ENCODE measurements at regions not wholly inside any gene's neighbourhood (a gene's known extent, or its start where the extent isn't known, plus 50 kb on each side); places are given as distances from the start of the nearest gene placed in this dataset.
A peak's percentile ranks its signal among the peaks of the same experiment; 100 is the strongest.
"Not testable (repeated sequence)": the region's sequence is repeated elsewhere in the genome, so short reads cannot be mapped to it uniquely, and the experiment has no call there.

DNA sequence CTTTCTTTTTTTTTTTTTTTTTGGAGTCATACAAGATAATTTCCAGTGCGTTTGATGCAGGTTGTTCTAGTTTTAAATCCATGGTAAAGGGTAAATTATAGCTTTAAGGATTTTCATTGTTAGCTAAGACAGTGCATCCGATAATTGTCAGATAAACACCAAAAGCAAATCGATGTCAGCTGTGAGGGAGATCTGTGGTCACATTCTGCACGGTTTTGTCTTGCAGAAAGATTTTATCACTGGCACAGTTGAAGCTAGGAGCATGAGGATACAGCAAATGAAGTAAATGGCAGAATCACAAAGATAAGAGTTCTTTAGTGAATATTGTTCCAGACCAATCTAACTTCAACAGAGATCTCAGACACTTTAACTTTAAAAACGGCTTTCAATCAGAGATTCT is 648.8 kb upstream of the COBL start:
- no peak overlapping the region for H3K4me3 ChIP-seq (ENCODE audit: low read length)
- H3K9me3 ChIP-seq (ENCODE audit: control insufficient read depth, low read depth, low read length), result no peaks in the 10 kb centered on the region
- no peaks in the 10 kb centered on the region for H3K36me3 ChIP-seq (ENCODE audit: control insufficient read depth, low read depth, low read length)
- peaks cover 49% of the 10 kb centered on the region for H3K27me3 ChIP-seq (ENCODE audit: control insufficient read depth, insufficient read depth, low read length)
- no peak overlapping the region for H3K9ac ChIP-seq (ENCODE audit: low read length)
- H3K27ac ChIP-seq (ENCODE audit: low read length), result no peak overlapping the region
- H3K4me1 ChIP-seq (ENCODE audit: control insufficient read depth, low read depth, low read length), result no peaks in the 10 kb centered on the region

DNA sequence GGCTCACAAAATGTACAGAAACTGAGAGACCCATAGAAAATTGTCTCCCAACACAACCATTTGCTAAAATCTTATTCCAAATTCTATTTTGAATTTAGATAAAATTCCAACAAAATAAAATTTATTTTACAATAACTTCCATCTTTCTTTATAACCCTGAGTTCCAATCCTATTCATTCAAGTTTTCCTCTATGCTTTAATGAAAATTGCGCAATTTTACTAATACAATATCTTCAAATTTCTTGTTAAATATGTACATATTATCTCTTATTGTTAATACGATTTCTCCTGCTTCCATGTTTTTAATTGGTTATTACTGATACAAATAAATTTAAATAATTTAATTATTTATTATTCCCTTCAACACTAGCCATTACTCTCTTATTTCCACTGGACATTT is 645.2 kb upstream of the COBL start:
- H3K36me3 ChIP-seq (ENCODE audit: control insufficient read depth, low read depth, low read length), result no peaks in the 10 kb centered on the region

DNA sequence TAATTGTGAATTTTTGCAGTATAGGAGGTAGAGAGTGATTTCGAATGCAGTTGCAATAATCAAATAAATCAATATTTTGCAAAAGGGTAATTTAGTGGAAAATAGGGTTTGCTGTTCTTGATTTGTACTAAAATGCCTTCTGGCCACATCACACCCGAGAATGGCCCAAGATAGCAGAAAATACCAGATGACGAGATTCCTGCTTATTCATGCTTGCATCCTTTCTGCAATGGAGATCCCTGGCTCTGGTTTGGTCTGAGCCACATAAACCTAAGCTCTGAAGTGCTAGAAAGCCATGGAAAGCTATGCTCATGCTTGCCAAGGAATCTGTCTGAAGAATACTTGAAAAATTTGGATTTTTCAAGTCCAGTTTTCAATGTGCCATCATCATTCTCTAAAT is 634.2 kb upstream of the COBL start:
- H3K4me3 ChIP-seq (ENCODE audit: low read length), result peak overlapping the region; percentile 13
- H3K9me3 ChIP-seq (ENCODE audit: control insufficient read depth, low read depth, low read length), result peaks cover 6% of the 10 kb centered on the region
- H3K27ac ChIP-seq (ENCODE audit: low read length), result peak overlapping the region; percentile 92
- H3K4me1 ChIP-seq (ENCODE audit: control insufficient read depth, low read depth, low read length), result peaks cover 33% of the 10 kb centered on the region
- peak overlapping the region; percentile 51 for H3K9ac ChIP-seq (ENCODE audit: low read length)
- H3K36me3 ChIP-seq (ENCODE audit: control insufficient read depth, low read depth, low read length), result no peaks in the 10 kb centered on the region
- H3K27me3 ChIP-seq (ENCODE audit: control insufficient read depth, insufficient read depth, low read length), result no peaks in the 10 kb centered on the region

More for the DNA sequence above, 645.2 kb upstream of the COBL start:
- H3K4me1 ChIP-seq (ENCODE audit: control insufficient read depth, low read depth, low read length), result no peaks in the 10 kb centered on the region
- no peak overlapping the region for H3K4me3 ChIP-seq (ENCODE audit: low read length)
- H3K9ac ChIP-seq (ENCODE audit: low read length), result no peak overlapping the region
- H3K27me3 ChIP-seq (ENCODE audit: control insufficient read depth, insufficient read depth, low read length), result peaks cover 30% of the 10 kb centered on the region
- H3K9me3 ChIP-seq (ENCODE audit: control insufficient read depth, low read depth, low read length), result no peaks in the 10 kb centered on the region
- no peak overlapping the region for H3K27ac ChIP-seq (ENCODE audit: low read length)

DNA sequence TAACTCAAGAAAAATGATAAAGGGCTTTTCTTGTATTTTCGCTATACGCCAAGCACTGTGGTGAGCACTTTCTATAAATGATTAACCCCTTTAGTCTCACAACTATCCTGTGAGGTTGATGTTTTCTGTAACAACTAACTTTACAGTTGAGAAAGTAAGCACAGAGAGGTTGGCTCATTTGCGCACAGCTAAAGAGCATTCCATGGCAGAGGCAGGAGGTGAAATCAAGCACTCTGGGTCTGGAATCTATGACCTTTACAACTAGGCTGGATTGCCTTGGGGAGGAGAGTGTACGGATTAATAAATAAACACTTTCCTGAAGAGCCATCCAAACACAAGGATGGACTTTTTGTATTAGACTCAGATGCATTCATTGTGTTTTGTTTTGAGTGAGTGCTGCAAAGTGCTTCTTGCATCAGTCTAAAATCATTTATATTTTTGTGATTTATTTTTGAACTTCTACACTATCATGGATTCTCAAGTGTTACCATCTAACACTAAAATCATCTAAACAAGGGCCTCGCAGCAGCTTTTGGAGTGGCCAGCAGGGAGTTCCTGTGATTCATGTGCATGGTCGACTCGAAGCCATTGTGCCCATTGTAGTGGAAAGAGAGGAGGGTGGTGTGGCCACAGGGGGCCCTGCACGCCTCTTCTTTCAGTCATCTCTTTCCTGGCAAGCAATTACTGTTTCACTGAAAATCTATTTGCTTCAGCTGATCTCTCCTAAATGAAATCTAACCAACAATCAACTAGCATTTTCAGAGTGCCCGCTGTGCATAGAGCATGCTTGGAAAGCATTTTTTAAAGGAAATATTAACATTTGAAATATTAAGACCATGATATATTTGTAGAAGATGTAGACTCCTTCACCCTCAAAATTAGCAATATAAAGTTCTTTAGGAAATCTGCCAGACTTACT is 633.4 kb upstream of the COBL start:
- Histone ChIP-seq H3K4me3 (ENCODE audit: low read length) (peak overlapping the region; percentile 38), H3K4me1 (ENCODE audit: control insufficient read depth, low read depth, low read length) (peaks cover 33% of the 10 kb centered on the region), H3K36me3 (ENCODE audit: control insufficient read depth, low read depth, low read length) (no peaks in the 10 kb centered on the region), H3K9ac (ENCODE audit: low read length) (peak overlapping the region; percentile 51), H3K27me3 (ENCODE audit: control insufficient read depth, insufficient read depth, low read length) (no peaks in the 10 kb centered on the region), H3K27ac (ENCODE audit: low read length) (peak overlapping the region; percentile 92), H3K9me3 (ENCODE audit: control insufficient read depth, low read depth, low read length) (peaks cover under 1% of the 10 kb centered on the region)

DNA sequence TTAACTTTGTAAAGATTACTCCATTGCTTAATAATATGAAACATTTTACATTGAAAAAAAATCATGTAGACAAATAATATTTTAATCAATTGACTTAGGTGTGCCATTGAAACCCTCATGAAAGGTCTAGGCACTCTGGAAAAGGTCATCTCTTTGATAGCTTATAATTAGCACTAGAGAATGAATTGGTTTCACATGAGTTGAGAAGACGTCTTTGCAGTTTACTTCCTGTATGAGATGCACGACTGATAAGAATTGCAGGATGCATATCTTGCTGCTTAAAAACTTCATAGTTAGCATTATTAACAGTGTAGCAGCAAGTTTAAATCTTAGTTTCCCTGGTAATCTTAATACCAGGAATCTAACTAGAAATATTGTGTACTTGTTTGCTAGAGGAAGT is 614.2 kb upstream of the COBL start:
- Histone ChIP-seq H3K27me3 (ENCODE audit: control insufficient read depth, insufficient read depth, low read length) (no peaks in the 10 kb centered on the region), H3K36me3 (ENCODE audit: control insufficient read depth, low read depth, low read length) (no peaks in the 10 kb centered on the region), H3K4me3 (ENCODE audit: low read length) (no peak overlapping the region), H3K4me1 (ENCODE audit: control insufficient read depth, low read depth, low read length) (no peaks in the 10 kb centered on the region), H3K27ac (ENCODE audit: low read length) (no peak overlapping the region), H3K9me3 (ENCODE audit: control insufficient read depth, low read depth, low read length) (no peaks in the 10 kb centered on the region), H3K9ac (ENCODE audit: low read length) (no peak overlapping the region)

DNA sequence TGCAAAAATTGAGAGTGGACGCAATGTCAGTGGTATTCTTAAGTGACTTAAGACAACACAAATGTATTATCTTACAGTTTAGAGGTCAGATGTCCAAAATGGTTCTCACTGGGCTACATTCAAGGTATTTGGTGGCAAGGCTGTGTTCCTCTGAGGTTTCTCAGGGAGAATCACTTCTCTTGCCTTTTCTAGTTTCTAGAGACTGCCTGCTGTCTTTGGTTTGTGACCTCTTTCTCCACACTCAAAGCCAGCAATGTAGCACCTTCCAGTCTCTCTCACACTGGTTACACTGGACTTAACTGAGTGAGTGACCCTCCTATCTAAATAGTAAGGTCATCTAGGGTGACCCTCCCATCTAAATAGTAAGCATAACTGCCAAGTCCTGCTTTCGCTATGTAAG is 613.2 kb upstream of the COBL start:
- H3K4me3 ChIP-seq (ENCODE audit: low read length), result no peak overlapping the region
- no peaks in the 10 kb centered on the region for H3K27me3 ChIP-seq (ENCODE audit: control insufficient read depth, insufficient read depth, low read length)
- H3K36me3 ChIP-seq (ENCODE audit: control insufficient read depth, low read depth, low read length), result no peaks in the 10 kb centered on the region
- no peak overlapping the region for H3K27ac ChIP-seq (ENCODE audit: low read length)
- no peaks in the 10 kb centered on the region for H3K4me1 ChIP-seq (ENCODE audit: control insufficient read depth, low read depth, low read length)
- no peaks in the 10 kb centered on the region for H3K9me3 ChIP-seq (ENCODE audit: control insufficient read depth, low read depth, low read length)
- no peak overlapping the region for H3K9ac ChIP-seq (ENCODE audit: low read length)

DNA sequence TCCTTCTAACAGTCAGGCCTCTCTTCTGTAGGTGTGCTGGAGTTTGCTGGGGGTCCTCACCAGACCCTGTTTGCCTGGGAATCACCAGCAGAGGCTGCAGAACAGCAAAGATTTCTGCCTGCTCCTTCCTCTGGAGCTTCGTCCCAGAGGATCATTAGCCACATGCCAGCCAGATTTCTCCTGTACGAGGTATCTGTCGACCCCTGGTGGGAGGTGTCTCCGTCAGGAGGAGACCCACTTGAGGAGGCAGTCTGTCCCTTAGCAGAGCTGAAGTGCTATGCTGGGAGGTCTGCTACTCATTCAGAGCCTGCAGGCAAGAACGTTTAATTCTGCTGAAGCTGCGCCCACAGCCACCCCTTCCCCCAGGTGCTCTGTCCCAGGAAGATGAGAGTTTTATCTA is 611.1 kb upstream of the COBL start:
- H3K9me3 ChIP-seq (ENCODE audit: control insufficient read depth, low read depth, low read length), result no peaks in the 10 kb centered on the region
- no peaks in the 10 kb centered on the region for H3K36me3 ChIP-seq (ENCODE audit: control insufficient read depth, low read depth, low read length)
- no peak overlapping the region for H3K27ac ChIP-seq (ENCODE audit: low read length)
- no peak overlapping the region for H3K9ac ChIP-seq (ENCODE audit: low read length)
- no peaks in the 10 kb centered on the region for H3K4me1 ChIP-seq (ENCODE audit: control insufficient read depth, low read depth, low read length)
- H3K4me3 ChIP-seq (ENCODE audit: low read length), result no peak overlapping the region
- H3K27me3 ChIP-seq (ENCODE audit: control insufficient read depth, insufficient read depth, low read length), result no peaks in the 10 kb centered on the region

DNA sequence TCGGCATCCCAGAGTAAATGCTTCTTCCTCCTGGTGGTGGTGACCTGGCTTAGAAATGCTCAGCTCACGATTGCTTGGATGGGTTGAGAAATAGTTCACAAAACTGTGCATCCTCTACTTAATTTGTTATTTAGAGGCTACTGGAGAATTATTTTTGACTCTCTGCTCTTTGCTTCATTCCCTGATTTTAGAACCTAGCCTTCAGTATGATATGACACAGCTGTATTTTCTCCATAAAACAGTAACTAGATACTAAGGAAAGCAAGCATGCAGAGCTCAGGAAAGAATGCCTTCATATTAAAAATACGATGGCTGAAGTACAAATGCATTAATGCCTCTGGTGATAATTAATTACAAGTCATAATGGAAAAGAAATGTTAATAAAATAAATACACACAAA is 602.0 kb upstream of the COBL start:
- no peak overlapping the region for H3K4me3 ChIP-seq (ENCODE audit: low read length)
- no peaks in the 10 kb centered on the region for H3K27me3 ChIP-seq (ENCODE audit: control insufficient read depth, insufficient read depth, low read length)
- H3K9ac ChIP-seq (ENCODE audit: low read length), result no peak overlapping the region
- H3K27ac ChIP-seq (ENCODE audit: low read length), result no peak overlapping the region
- no peaks in the 10 kb centered on the region for H3K36me3 ChIP-seq (ENCODE audit: control insufficient read depth, low read depth, low read length)
- H3K9me3 ChIP-seq (ENCODE audit: control insufficient read depth, low read depth, low read length), result peaks cover 3% of the 10 kb centered on the region
- no peaks in the 10 kb centered on the region for H3K4me1 ChIP-seq (ENCODE audit: control insufficient read depth, low read depth, low read length)

DNA sequence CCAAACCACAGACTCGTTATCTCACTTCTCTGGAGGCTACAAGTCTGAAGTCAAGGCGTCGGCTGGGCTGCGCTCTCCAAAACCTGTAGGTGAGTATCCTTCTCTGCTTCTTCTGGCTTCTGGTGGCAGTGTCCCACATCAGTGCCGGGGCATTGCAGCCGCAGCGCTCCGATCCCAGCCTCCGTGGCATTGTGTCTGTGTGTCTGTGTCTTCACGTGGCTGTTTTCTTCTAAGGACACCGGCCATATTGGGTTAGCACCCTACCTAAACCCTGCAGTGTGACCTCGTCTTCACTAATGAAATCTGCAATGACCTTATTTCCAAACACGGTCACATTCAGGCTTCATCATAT is 584.9 kb upstream of the COBL start:
- Histone ChIP-seq H3K9ac (ENCODE audit: low read length) (no peak overlapping the region), H3K27me3 (ENCODE audit: control insufficient read depth, insufficient read depth, low read length) (no peaks in the 10 kb centered on the region), H3K4me1 (ENCODE audit: control insufficient read depth, low read depth, low read length) (no peaks in the 10 kb centered on the region), H3K4me3 (ENCODE audit: low read length) (no peak overlapping the region), H3K27ac (ENCODE audit: low read length) (no peak overlapping the region), H3K36me3 (ENCODE audit: control insufficient read depth, low read depth, low read length) (no peaks in the 10 kb centered on the region), H3K9me3 (ENCODE audit: control insufficient read depth, low read depth, low read length) (no peaks in the 10 kb centered on the region)

DNA sequence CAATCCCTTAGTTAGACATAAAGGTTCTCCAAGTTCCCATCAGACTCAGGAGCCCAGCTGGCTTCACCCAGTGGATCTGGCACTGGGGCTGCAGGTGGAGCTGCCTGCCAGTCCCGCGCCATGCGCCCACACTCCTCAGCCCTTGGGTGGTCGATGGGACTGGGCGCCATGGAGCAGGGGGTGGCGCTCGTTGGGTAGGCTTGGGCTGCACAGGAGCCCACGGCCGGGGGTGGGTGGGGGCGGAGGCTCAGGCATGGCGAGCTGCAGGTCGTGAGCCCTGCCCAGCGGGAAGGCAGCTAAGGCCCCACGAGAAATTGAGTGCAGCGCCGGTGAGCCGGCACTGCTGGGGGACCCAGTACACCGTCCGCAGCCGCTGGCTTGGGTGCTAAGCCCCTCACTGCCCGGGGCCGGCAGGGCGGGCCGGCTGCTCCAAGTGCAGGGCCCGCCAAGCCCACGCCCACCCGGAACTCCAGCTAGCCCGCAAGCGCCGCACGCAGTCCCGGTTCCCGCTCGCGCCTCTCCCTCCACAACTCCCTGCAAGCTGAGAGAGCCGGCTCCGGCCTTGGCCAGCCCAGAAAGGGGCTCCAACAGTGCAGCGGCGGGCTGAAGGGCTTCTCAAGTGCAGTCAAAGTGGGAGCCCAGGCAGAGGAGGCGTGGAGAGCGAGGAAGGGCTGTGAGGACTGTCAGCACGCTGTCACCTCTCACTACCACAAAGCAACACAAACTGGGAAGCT is 584.3 kb upstream of the COBL start:
- H3K27me3 ChIP-seq (ENCODE audit: control insufficient read depth, insufficient read depth, low read length); H3K4me3 ChIP-seq (ENCODE audit: low read length); H3K4me1 ChIP-seq (ENCODE audit: control insufficient read depth, low read depth, low read length); H3K9me3 ChIP-seq (ENCODE audit: control insufficient read depth, low read depth, low read length); H3K36me3 ChIP-seq (ENCODE audit: control insufficient read depth, low read depth, low read length); H3K27ac ChIP-seq (ENCODE audit: low read length); H3K9ac ChIP-seq (ENCODE audit: low read length): not testable (repeated sequence)

DNA sequence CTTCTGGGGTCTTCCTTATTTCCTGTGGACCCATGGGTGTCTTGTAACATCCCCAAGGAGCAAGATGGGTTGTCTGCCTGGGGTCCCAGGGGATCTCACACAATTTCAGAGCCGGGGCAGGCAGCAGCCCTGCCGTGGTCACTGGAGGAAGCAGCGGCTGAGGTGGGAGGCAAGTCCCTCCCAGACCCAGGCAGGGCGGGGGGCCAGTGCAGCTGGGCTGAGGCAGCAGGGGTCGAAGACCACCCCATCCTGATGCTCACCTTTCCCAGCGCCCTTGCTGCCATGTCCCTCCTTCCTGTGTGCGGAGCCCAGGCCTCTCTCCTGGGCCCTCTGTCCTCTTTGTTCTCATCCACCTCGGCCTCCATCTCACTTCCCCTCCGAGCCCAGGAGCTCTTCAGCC is 583.0 kb upstream of the COBL start:
- no peak overlapping the region for H3K9ac ChIP-seq (ENCODE audit: low read length)

DNA sequence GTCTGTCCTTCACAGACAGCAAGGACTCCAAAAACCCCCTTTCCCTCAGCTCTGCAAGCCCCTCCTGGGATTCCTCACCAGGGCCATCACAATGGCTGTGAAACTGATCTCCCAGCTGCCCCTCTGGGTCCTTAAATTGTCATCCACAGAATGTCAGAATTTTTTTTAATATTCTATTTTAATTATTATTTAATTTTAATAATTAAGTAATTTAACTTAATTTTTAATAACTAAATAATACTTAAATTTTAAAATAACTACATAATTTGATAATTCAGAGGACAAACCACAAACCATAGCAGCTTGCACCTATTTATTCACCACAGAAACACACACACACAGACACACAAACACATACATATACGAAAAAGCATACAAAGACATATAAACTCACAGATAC is 565.8 kb upstream of the COBL start:
- peaks cover 23% of the 10 kb centered on the region for H3K4me1 ChIP-seq (ENCODE audit: control insufficient read depth, low read depth, low read length)
- H3K4me3 ChIP-seq (ENCODE audit: low read length), result no peak overlapping the region
- H3K27me3 ChIP-seq (ENCODE audit: control insufficient read depth, insufficient read depth, low read length), result no peaks in the 10 kb centered on the region
- no peaks in the 10 kb centered on the region for H3K9me3 ChIP-seq (ENCODE audit: control insufficient read depth, low read depth, low read length)
- no peaks in the 10 kb centered on the region for H3K36me3 ChIP-seq (ENCODE audit: control insufficient read depth, low read depth, low read length)
- H3K9ac ChIP-seq (ENCODE audit: low read length), result no peak overlapping the region
- H3K27ac ChIP-seq (ENCODE audit: low read length), result no peak overlapping the region

More for the DNA sequence above, 583.0 kb upstream of the COBL start:
- Histone ChIP-seq H3K36me3 (ENCODE audit: control insufficient read depth, low read depth, low read length) (no peaks in the 10 kb centered on the region), H3K27ac (ENCODE audit: low read length) (no peak overlapping the region), H3K4me3 (ENCODE audit: low read length) (no peak overlapping the region), H3K9me3 (ENCODE audit: control insufficient read depth, low read depth, low read length) (no peaks in the 10 kb centered on the region), H3K27me3 (ENCODE audit: control insufficient read depth, insufficient read depth, low read length) (no peaks in the 10 kb centered on the region), H3K4me1 (ENCODE audit: control insufficient read depth, low read depth, low read length) (no peaks in the 10 kb centered on the region)

All from iPS-18a (cell line).